B cell (primary cell): ENCODE measurements at regions not wholly inside any gene's neighbourhood (a gene's known extent, or its start where the extent isn't known, plus 50 kb on each side); places are given as distances from the start of the nearest gene placed in this dataset.

Source experiments
- CTCF ChIP-seq: fragments of 200-600 bp; IDR thresholded peaks from one replicate; pipeline ENCODE4 v1.8.0; 2022; ENCODE audit warnings: antibody characterized with exemption, mild to moderate bottlenecking
- EZH2 ChIP-seq: IDR thresholded peaks from 2 replicates; pipeline ENCODE4 v1.6.1; 2012; ENCODE audit warnings: borderline replicate concordance, low read depth, mild to moderate bottlenecking, moderate library complexity, low read length; ENCODE audit not compliant: insufficient read depth, poor library complexity, severe bottlenecking

GRCh38 chr13:106712381-106712780, 144.4 kb upstream of the ARGLU1 start:
- TF ChIP-seq CTCF (no peak), EZH2 (no peak)
